Pancreas (tissue), 10 donors: ENCODE measurements at regions not wholly inside any gene's neighbourhood (a gene's known extent, or its start where the extent isn't known, plus 50 kb on each side); places are given as distances from the start of the nearest gene placed in this dataset.

ENCODE experiments used
- ATAC-seq, 4 donors: fragments of 200-7000 bp; cut with Tn5 transposase; one replicate each; pipeline versions ENCODE4 v1.8.0 to v1.9.1; 2020; ENCODE audit warnings: mild to moderate bottlenecking in 4 of 4, moderate library complexity in 4 of 4
- DNase-seq, 6 donors: peaks; one replicate each; pipeline ENCODE4 v3.0.0-alpha.2; 2020
- FAIRE-seq: peaks from 2 replicates; lab custom pipeline; 2012; peaks lifted over from hg19 to GRCh38; lab: Jason Lieb, UNC
- H3K27ac ChIP-seq, 4 donors: fragments of 200-600 bp; sonication (generic); 1 replicate in 3 of 4; 2 replicates in 1 of 4; pipeline versions ENCODE4 v1.5.0 to v1.8.0; 2020
- H3K27me3 ChIP-seq, 4 donors: fragments of 200-600 bp; one replicate each; pipeline ENCODE4 v1.8.0; 2021
- H3K36me3 ChIP-seq, 3 donors: fragments of 200-600 bp; sonication (generic) in 1 of 3; one replicate each; pipeline versions ENCODE4 v1.5.0 to v1.8.0; 2020 to 2021
- H3K4me1 ChIP-seq, 3 donors: fragments of 200-600 bp; one replicate each; pipeline ENCODE4 v1.8.0; 2021
- H3K4me3 ChIP-seq, 4 donors: fragments of 200-600 bp; sonication (generic) in 2 of 4; one replicate each; pipeline versions ENCODE4 v1.5.0 to v1.8.0; 2020 to 2021
- H3K9me3 ChIP-seq, 4 donors: fragments of 200-600 bp; one replicate each; pipeline ENCODE4 v1.8.0; 2021
- WGBS, 2 donors: extraction: QIAGEN DNeasy Blood & Tissue Kit; methylation state at CpG; one replicate each; pipeline ENCODE4 v1.1.7; 2013; 5-methylcytosine and 5-hydroxymethylcytosine counted together
- intact Hi-C, 3 donors: fragments of 100-400 bp; cut with DNase I; formaldehyde crosslinking; loops; one replicate each; pipeline versions ENCODE4 v1.11.1 to v1.14.2; 2022
- TF ChIP-seq, protein P1 (sequence below), 4 donors: fragments of 200-600 bp; sonication (generic) in 3 of 4; IDR thresholded peaks; one replicate each; pipeline versions ENCODE4 v1.5.0 to v1.8.0; 2021; ENCODE audit warnings: antibody characterized with exemption in 4 of 4
- donor health status: healthy with polysubstance abuse.
- donor health status: DM: no; HTN: no; CAD: no; lungs with moderate emphysema.
- donor health status: DM: no; HTN: no; CAD: no.
- donor health status: control.
- donor health status: control.
- donor health status: Bipolar disorder and iron deficiency.
- donor health status: DM: yes; HTN: yes; CAD: no.
- donor health status: DM: no; HTN: no; CAD: no.
- donor health status: DM: no; HTN: no; CAD: no.
- donor health status: DM: yes; HTN: yes; CAD: no.

DNA sequence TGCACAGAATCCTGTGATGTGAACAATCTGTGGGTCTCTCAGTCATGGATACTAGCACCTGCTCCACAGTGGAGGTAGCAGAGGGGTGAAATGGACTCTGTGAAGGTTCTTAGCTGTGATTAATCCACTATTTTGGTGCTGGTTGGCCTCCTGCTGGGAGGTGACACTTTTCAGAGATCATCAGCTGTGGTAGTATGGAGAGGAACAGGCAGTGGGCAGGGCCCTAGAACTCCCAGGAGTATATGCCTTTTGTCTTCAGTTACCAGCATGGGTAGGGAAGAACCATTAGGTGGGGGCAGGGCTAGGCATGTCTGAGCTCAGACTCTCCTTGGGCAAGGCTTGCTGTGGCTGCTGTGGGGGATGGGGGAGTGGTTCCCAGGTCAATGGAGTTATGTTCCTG, 54.0 kb upstream of the KCNJ15 start:
- TF ChIP-seq, protein P1, sequence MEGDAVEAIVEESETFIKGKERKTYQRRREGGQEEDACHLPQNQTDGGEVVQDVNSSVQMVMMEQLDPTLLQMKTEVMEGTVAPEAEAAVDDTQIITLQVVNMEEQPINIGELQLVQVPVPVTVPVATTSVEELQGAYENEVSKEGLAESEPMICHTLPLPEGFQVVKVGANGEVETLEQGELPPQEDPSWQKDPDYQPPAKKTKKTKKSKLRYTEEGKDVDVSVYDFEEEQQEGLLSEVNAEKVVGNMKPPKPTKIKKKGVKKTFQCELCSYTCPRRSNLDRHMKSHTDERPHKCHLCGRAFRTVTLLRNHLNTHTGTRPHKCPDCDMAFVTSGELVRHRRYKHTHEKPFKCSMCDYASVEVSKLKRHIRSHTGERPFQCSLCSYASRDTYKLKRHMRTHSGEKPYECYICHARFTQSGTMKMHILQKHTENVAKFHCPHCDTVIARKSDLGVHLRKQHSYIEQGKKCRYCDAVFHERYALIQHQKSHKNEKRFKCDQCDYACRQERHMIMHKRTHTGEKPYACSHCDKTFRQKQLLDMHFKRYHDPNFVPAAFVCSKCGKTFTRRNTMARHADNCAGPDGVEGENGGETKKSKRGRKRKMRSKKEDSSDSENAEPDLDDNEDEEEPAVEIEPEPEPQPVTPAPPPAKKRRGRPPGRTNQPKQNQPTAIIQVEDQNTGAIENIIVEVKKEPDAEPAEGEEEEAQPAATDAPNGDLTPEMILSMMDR (IDR thresholded peaks at IDR 0.05), result no peak
- Histone ChIP-seq H3K27ac (no peak overlapping the region), H3K4me3 (no peak overlapping the region), H3K36me3 (no peaks in the 10 kb centered on the region), H3K9me3 (no peaks in the 10 kb centered on the region), H3K4me1 (no peaks in the 10 kb centered on the region), H3K27me3 (no peaks in the 10 kb centered on the region)
- intact Hi-C loops, result no loop called here
- DNase-seq (no peak), ATAC-seq (no peak), FAIRE-seq (no peak)

DNA sequence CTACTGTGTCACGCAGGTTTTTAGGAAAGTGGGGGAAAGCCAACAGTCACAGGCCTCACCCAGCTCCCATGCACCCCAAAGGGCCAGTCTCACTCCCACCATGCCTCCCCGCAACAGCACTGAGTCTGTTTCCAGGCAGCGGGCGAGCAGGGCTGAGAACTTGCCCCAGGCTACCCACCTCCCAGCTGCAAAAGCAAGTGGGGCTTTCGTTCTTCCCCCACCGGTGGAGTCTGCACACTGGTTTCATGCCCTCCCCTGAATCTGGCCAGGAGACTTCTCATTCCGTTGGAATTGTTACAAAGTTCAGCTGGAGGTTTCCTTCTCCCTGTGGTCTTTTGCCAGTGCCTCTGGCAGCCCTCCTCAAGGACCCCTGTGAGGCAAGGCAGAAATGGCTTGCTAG, 53.6 kb upstream of the KCNJ15 start:
- DNase-seq (no peak), FAIRE-seq (no peak), ATAC-seq (no peak)
- Histone ChIP-seq H3K36me3 (no peaks in the 10 kb centered on the region), H3K27ac (no peak overlapping the region), H3K27me3 (no peaks in the 10 kb centered on the region), H3K9me3 (no peaks in the 10 kb centered on the region), H3K4me1 (no peaks in the 10 kb centered on the region), H3K4me3 (no peak overlapping the region)
- TF ChIP-seq, protein P1 (IDR thresholded peaks at IDR 0.05), result no peak
- intact Hi-C loops, result no loop called here
- 77 to 84% methylated on average over 7 of the region's 7 CpGs for WGBS, 2 donors

DNA sequence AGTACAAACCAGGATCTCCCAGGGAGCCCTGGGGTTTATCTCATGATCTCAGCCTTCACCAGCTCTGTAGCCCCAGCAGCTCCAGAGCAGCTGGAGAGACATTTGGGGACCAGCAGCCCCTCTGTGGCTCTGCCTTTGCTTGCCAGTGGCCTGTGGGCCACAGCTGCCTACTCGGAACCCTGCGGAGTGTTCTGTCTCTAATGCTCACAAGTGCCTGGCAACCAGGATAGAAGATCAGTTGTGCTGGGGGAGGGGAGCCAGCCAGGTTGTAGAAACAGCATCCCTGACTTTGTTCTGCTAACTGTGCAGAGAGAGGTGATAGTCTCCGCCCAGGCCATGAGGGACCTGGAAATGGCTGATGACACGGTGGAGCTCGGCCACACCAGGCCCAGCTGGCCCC, 50.9 kb upstream of the KCNJ15 start:
- Histone ChIP-seq H3K9me3 (no peaks in the 10 kb centered on the region), H3K4me3 (no peak overlapping the region), H3K27me3 (no peaks in the 10 kb centered on the region), H3K27ac (no peak overlapping the region), H3K4me1 (no peaks in the 10 kb centered on the region), H3K36me3 (no peaks in the 10 kb centered on the region)
- ATAC-seq (no peak), DNase-seq (no peak), FAIRE-seq (no peak)
- WGBS, 2 donors, result 75% methylated on average over 5 of the region's 5 CpGs
- TF ChIP-seq, protein P1 (IDR thresholded peaks at IDR 0.05), result no peak
- intact Hi-C loops, result no loop called here

DNA sequence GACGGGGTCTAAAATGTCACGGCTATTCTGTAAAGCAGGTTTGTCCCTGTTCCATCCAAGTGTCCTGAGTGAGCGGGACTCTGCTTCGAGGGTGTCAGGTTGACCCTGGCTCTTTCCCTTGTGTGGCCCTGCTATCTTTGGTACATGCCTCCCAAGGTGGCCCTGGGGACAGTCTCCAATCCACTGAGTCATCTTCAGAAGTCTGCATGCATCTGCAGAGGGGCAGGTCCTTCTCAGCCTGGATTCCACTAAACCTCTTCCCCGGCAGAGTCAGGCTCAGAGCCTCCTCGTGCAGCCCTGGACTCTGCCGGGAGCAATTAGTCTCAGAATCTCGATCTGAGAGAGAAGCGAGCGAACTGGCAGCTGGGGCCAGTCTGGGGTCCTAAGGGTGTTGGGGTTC, 50.1 kb upstream of the KCNJ15 start:
- Histone ChIP-seq H3K27me3 (no peaks in the 10 kb centered on the region), H3K27ac (no peak overlapping the region), H3K4me3 (no peak overlapping the region), H3K9me3 (no peaks in the 10 kb centered on the region), H3K36me3 (no peaks in the 10 kb centered on the region), H3K4me1 (no peaks in the 10 kb centered on the region)
- no peak for FAIRE-seq
- no peak for DNase-seq
- WGBS, 2 donors, result 72 to 80% methylated on average over 10 of the region's 10 CpGs
- intact Hi-C loops, result no loop called here
- TF ChIP-seq, protein P1 (IDR thresholded peaks at IDR 0.05), result no peak
- ATAC-seq, result no peak
